SK-N-SH treated with all-trans-retinoic acid at 6 μM for 48 hours (cell line): ENCODE measurements at regions not wholly inside any gene's neighbourhood (a gene's known extent, or its start where the extent isn't known, plus 50 kb on each side); places are given as distances from the start of the nearest gene placed in this dataset.

Experiments used
- ARNTL ChIP-seq: fragments of 450-650 bp; formaldehyde crosslinking; IDR thresholded peaks from 2 replicates; pipeline ENCODE4 v1.5.0; 2020; ENCODE audit warnings: low read depth, mild to moderate bottlenecking, moderate library complexity, borderline replicate concordance
- CREB5 ChIP-seq: fragments of 250-450 bp; sonication (Bioruptor Pico); IDR thresholded peaks from 2 replicates; pipeline ENCODE4 v1.5.1; 2020; ENCODE audit warnings: low read depth, mild to moderate bottlenecking, moderate library complexity
- CSDC2 ChIP-seq: fragments of 250-450 bp; sonication (Bioruptor Pico); IDR thresholded peaks from 2 replicates; pipeline ENCODE4 v1.5.0; 2020; ENCODE audit warnings: mild to moderate bottlenecking, moderate library complexity
- PATZ1 ChIP-seq: fragments of 250-450 bp; sonication (Bioruptor Pico); IDR thresholded peaks from 2 replicates; pipeline ENCODE4 v1.8.0; 2020; ENCODE audit warnings: mild to moderate bottlenecking, moderate library complexity, borderline replicate concordance
- RARB ChIP-seq: fragments of 250-450 bp; sonication (Bioruptor Pico); IDR thresholded peaks from 2 replicates; pipeline ENCODE4 v1.8.0; 2021; ENCODE audit warnings: mild to moderate bottlenecking, moderate library complexity
- TOX ChIP-seq: fragments of 250-450 bp; sonication (Bioruptor Pico); IDR thresholded peaks from 2 replicates; pipeline ENCODE4 v1.8.0; 2021; ENCODE audit warnings: mild to moderate bottlenecking, moderate library complexity, borderline replicate concordance
- TSHZ2 ChIP-seq: fragments of 250-450 bp; sonication (Bioruptor Pico); IDR thresholded peaks from 2 replicates; pipeline ENCODE4 v1.5.0; 2020; ENCODE audit warnings: mild to moderate bottlenecking, moderate library complexity
- ZC3H10 ChIP-seq: fragments of 250-450 bp; sonication (Bioruptor Pico); IDR thresholded peaks from 2 replicates; pipeline ENCODE4 v1.5.1; 2021; ENCODE audit warnings: mild to moderate bottlenecking, moderate library complexity
- ZFP3 ChIP-seq: fragments of 250-450 bp; sonication (Bioruptor Pico); IDR thresholded peaks from 2 replicates; pipeline ENCODE4 v1.5.0; 2020; ENCODE audit warnings: mild to moderate bottlenecking, moderate library complexity
- ZNF565 ChIP-seq: fragments of 450-650 bp; formaldehyde crosslinking; conservative IDR thresholded peaks from 2 replicates; pipeline ENCODE4 v1.5.0; 2020; ENCODE audit warnings: low read depth, mild to moderate bottlenecking, moderate library complexity
- ZNF70 ChIP-seq: fragments of 450-650 bp; formaldehyde crosslinking; IDR thresholded peaks from 2 replicates; pipeline ENCODE4 v1.5.0; 2020; ENCODE audit warnings: mild to moderate bottlenecking, moderate library complexity

- TF ChIP-seq ZNF70 (CRISPR knock-in tag) (no peak), PATZ1 (CRISPR knock-in tag) (no peak), ZNF565 (CRISPR knock-in tag) (no peak), ARNTL (CRISPR knock-in tag) (no peak), CSDC2 (CRISPR knock-in tag) (no peak), ZFP3 (CRISPR knock-in tag) (no peak), CREB5 (CRISPR knock-in tag) (no peak), ZC3H10 (CRISPR knock-in tag) (no peak), TSHZ2 (CRISPR knock-in tag) (no peak), RARB (CRISPR knock-in tag) (no peak), TOX (CRISPR knock-in tag) (no peak)
Observed at GRCh38 chr5:96033116-96033515, 71.5 kb upstream of the ELL2 start.
